GM12878 (cell line): ENCODE measurements at regions not wholly inside any gene's neighbourhood (a gene's known extent, or its start where the extent isn't known, plus 50 kb on each side); places are given as distances from the start of the nearest gene placed in this dataset.

Experiments used
- ATAC-seq: fragments of 200-7000 bp; cut with Tn5 transposase; 3 replicates; pipeline ENCODE4 v1.9.1; 2020; ENCODE audit warnings: mild to moderate bottlenecking, moderate library complexity
- BruUV-seq: library from RNA; stranded (reverse); fragments of 400-500 nt; replicated peaks from 2 replicates; lab custom pipeline; 2021; lab: Mats Ljungman, UMichigan
- CTCF ChIA-PET: fragments of 300-600 bp; sonication (Branson Sonifier 250); formaldehyde crosslinking; extraction: SDS; loops from one replicate; lab custom pipeline; 2021; ENCODE audit warnings: inconsistent platforms; lab: Yijun Ruan, JAX
- POLR2A ChIA-PET: fragments of 350-600 bp; formaldehyde crosslinking; extraction: SDS; loops from one replicate; lab custom pipeline; 2021; ENCODE audit warnings: inconsistent platforms; lab: Charles Lee
- RAD21 ChIA-PET: fragments of 300-600 bp; sonication (Branson Sonifier 250); formaldehyde crosslinking; loops from one replicate; lab custom pipeline; 2023; ENCODE audit warnings: antibody characterized with exemption; ENCODE audit not compliant: unreplicated experiment; lab: Charles Lee
- SMC1A ChIA-PET: fragments of 300-600 bp; sonication (Branson Sonifier 250); formaldehyde crosslinking; loops from one replicate; lab custom pipeline; 2023; ENCODE audit not compliant: unreplicated experiment, uncharacterized antibody; lab: Charles Lee
- DNase-seq: peaks from one replicate; pipeline ENCODE4 v3.0.0-alpha.2; 2011; ENCODE audit warnings: low read depth, low spot score
- FAIRE-seq: peaks from 3 replicates; lab custom pipeline; 2011; peaks lifted over from hg19 to GRCh38; lab: Jason Lieb, UNC
- H2AFZ ChIP-seq: 2 replicates; pipeline ENCODE4 v1.6.0; 2011; ENCODE audit warnings: low read depth, low read length, control low read depth; ENCODE audit not compliant: control insufficient read depth
- H3K27ac ChIP-seq: 2 replicates; pipeline ENCODE4 v1.5.1; 2011; ENCODE audit warnings: control low read depth; ENCODE audit not compliant: control insufficient read depth, insufficient read depth
- H3K27me3 ChIP-seq, 2 experiments: replicated peaks in 1 of 2; 2 replicates each; pipeline versions ENCODE4 v1.6.0 to v1.6.1; 2011; ENCODE audit warnings: low read length in 1 of 2; ENCODE audit not compliant: control insufficient read depth in 2 of 2, insufficient read depth in 2 of 2
- H3K36me3 ChIP-seq, 2 experiments: 2 replicates each; pipeline ENCODE4 v1.5.1; 2011; ENCODE audit warnings: low read length in 1 of 2; ENCODE audit not compliant: control insufficient read depth in 2 of 2, insufficient read depth in 2 of 2
- H3K4me1 ChIP-seq: 2 replicates; pipeline ENCODE4 v1.6.1; 2011; ENCODE audit warnings: mild to moderate bottlenecking, low read length, moderate library complexity, mixed read lengths; ENCODE audit not compliant: control insufficient read depth, insufficient read depth
- H3K4me2 ChIP-seq: 2 replicates; pipeline ENCODE4 v1.6.0; 2011; ENCODE audit warnings: control low read depth; ENCODE audit not compliant: control insufficient read depth, insufficient read depth
- H3K4me3 ChIP-seq: fragments of 200-600 bp; sonication (generic); 2 replicates; pipeline ENCODE4 v1.5.1; 2016
- H3K79me2 ChIP-seq: 2 replicates; pipeline ENCODE4 v1.6.0; 2011; ENCODE audit warnings: low read length; ENCODE audit not compliant: control insufficient read depth, insufficient read depth
- H3K9ac ChIP-seq: 2 replicates; pipeline ENCODE4 v1.8.0; 2011; ENCODE audit warnings: low read length, control low read depth, mixed read lengths; ENCODE audit not compliant: control insufficient read depth, insufficient read depth
- H3K9me3 ChIP-seq: replicated peaks from 3 replicates; pipeline ENCODE4 v1.5.1; 2011; ENCODE audit warnings: mild to moderate bottlenecking, low read length; ENCODE audit not compliant: control insufficient read depth, insufficient read depth
- H4K20me1 ChIP-seq: 2 replicates; pipeline ENCODE4 v1.6.0; 2011; ENCODE audit not compliant: control insufficient read depth, insufficient read depth
- BHLHE40 ChIP-seq, 2 experiments: fragments of 450-650 bp in 1 of 2; IDR thresholded peaks; 2 replicates each; pipeline ENCODE4 v1.6.1; 2011 to 2017; ENCODE audit warnings: low read depth in 2 of 2, borderline replicate concordance in 1 of 2, improper control_type of control experiment in 1 of 2, low read length in 1 of 2, mild to moderate bottlenecking in 1 of 2
- BRCA1 ChIP-seq: IDR thresholded peaks from 2 replicates; pipeline ENCODE4 v1.6.1; 2011; ENCODE audit warnings: low read depth, low read length, improper control_type of control experiment
- ETV6 ChIP-seq, 2 experiments: fragments of 450-650 bp in 1 of 2; IDR thresholded peaks in 1 of 2; conservative IDR thresholded peaks in 1 of 2; 2 replicates each; pipeline ENCODE4 v1.6.1; 2014; ENCODE audit warnings: antibody characterized with exemption in 1 of 2, borderline replicate concordance in 1 of 2, low read depth in 1 of 2, mild to moderate bottlenecking in 1 of 2, moderate library complexity in 1 of 2
- PAX5 ChIP-seq: IDR thresholded peaks from 2 replicates; pipeline ENCODE4 v1.6.1; 2011; ENCODE audit warnings: low read depth, low read length, borderline replicate concordance
- PML ChIP-seq: IDR thresholded peaks from 2 replicates; pipeline ENCODE4 v1.6.1; 2012; ENCODE audit warnings: low read length, inconsistent platforms
- POLR2AphosphoS5 ChIP-seq: IDR thresholded peaks from 2 replicates; pipeline ENCODE4 v1.6.1; 2011; ENCODE audit warnings: mild to moderate bottlenecking, low read length, inconsistent platforms
- RBBP5 ChIP-seq: fragments of 200-600 bp; sonication (generic); conservative IDR thresholded peaks from 2 replicates; pipeline ENCODE4 v1.6.1; 2016
- SIX5 ChIP-seq: IDR thresholded peaks from 2 replicates; pipeline ENCODE4 v1.6.1; 2011; ENCODE audit warnings: mild to moderate bottlenecking, low read depth, low read length, moderate library complexity; ENCODE audit not compliant: severe bottlenecking
- SMARCA5 ChIP-seq: fragments of 450-650 bp; IDR thresholded peaks from 2 replicates; pipeline ENCODE4 v1.6.1; 2017; ENCODE audit warnings: mild to moderate bottlenecking
- SRF ChIP-seq, 2 experiments: IDR thresholded peaks; 2 replicates each; pipeline ENCODE4 v1.6.1; 2011; ENCODE audit warnings: low read depth in 2 of 2, low read length in 2 of 2, mild to moderate bottlenecking in 1 of 2, moderate library complexity in 1 of 2
- ZNF24 ChIP-seq: fragments of 450-650 bp; IDR thresholded peaks from 2 replicates; pipeline ENCODE4 v1.6.1; 2017; ENCODE audit warnings: antibody characterized with exemption, mild to moderate bottlenecking
- WGBS: methylation state at CpG from one replicate; pipeline ENCODE4 v1.1.6; 2016; ENCODE audit warnings: low lambda C conversion rate; ENCODE audit not compliant: insufficient replicate concordance, insufficient coverage; ENCODE audit errors: missing lambda C conversion rate; 5-methylcytosine and 5-hydroxymethylcytosine counted together
- in situ Hi-C: fragments of 300-500 bp; cut with MboI; formaldehyde crosslinking; loops from 9 replicates; pipeline ENCODE4 v1.14.3; 2018; ENCODE audit warnings: mixed read lengths
- intact Hi-C: fragments of 100-400 bp; cut with micrococcal nuclease; formaldehyde crosslinking; loops from one replicate; pipeline ENCODE4 v1.14.2; 2022; ENCODE audit not compliant: unreplicated experiment
- TF ChIP-seq, protein P1 (sequence below): IDR thresholded peaks from 2 replicates; pipeline ENCODE4 v1.6.1; 2012; ENCODE audit warnings: low read depth, low read length, improper control_type of control experiment
- TF ChIP-seq, protein P2 (sequence below): fragments of 450-650 bp; IDR thresholded peaks from 2 replicates; pipeline ENCODE4 v1.6.1; 2016; ENCODE audit warnings: mild to moderate bottlenecking, moderate library complexity, borderline replicate concordance
- TF ChIP-seq, protein P3 (sequence below): fragments of 450-650 bp; IDR thresholded peaks from 2 replicates; pipeline ENCODE4 v1.6.1; 2016; ENCODE audit warnings: mild to moderate bottlenecking
- TF ChIP-seq, protein P4 (sequence below): fragments of 450-650 bp; formaldehyde crosslinking; IDR thresholded peaks from 2 replicates; pipeline ENCODE4 v1.4.0; 2020; ENCODE audit warnings: mild to moderate bottlenecking, moderate library complexity

DNA sequence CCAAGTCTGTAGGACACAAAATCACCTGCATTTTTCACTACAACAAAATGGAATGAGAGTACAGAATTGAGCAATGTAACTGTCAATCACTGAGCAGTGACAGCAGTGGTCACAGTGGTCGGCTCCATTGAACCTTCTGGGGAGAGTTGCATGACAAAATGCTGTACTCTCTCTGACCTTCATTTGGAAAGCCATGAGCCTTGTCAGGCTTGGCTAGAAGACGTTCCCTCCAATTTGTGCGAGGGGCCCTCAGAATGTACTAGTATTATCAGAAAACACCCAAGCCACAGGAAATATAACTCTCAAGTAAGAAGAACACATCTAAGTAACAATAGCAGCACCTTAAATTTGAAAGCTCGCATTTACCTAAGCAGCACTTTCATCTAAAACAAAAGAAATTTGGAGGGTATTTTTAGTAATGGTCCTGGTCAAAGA lies 425.6 kb upstream of the MEF2C start (continued):
- TF ChIP-seq ETV6 (conservative IDR thresholded peaks at IDR 0.05 in 1 of 2, IDR thresholded peaks at IDR 0.05 in 1 of 2; ENCODE audit: borderline replicate concordance in 1 of 2, low read depth in 1 of 2): peak in 1 of 2 experiments; percentile 85; a peak in 2 of 4 replicates
- TF ChIP-seq BRCA1: no peak
- TF ChIP-seq PML: peak; percentile 82
- TF ChIP-seq BHLHE40 (IDR thresholded peaks at IDR 0.05; ENCODE audit: borderline replicate concordance in 1 of 2, low read depth in 2 of 2, low read length in 1 of 2): peak; percentile 50 to 56; a peak in 1 of 4 replicates
- peak; percentile 100 for TF ChIP-seq PAX5
- TF ChIP-seq, protein P1, sequence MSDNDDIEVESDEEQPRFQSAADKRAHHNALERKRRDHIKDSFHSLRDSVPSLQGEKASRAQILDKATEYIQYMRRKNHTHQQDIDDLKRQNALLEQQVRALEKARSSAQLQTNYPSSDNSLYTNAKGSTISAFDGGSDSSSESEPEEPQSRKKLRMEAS: no peak
- peak; percentile 60; the same call in 1 of the 2 replicates for TF ChIP-seq POLR2AphosphoS5

DNA sequence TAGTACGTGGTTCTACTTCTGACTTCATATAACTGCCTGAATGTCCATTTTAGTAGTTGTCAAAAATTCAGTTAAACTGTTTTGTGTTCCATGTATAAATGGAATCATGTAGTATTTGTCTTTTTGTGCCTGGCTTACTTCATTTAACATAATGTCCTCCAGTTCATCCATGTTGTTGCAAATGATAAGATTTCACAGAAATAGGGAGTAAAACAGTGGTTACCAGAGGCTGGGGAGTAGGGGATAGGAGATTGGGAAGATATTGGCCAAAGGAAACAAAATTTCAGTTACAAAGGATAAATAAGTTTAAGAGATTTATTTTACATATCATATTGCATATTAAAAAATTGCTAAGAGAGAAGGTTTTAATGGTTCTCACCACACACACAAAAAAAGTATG lies 425.0 kb upstream of the MEF2C start:
- no peaks in the 10 kb centered on the region for H3K27me3 ChIP-seq
- 96% methylated on average over 1 of the region's 1 CpG for WGBS
- peaks cover 42% of the 10 kb centered on the region for H3K4me1 ChIP-seq
- POLR2A ChIA-PET: no interaction called here
- SMC1A ChIA-PET: no interaction called here
- H3K4me2 ChIP-seq: no peak overlapping the region
- no peak overlapping the region for H2AFZ ChIP-seq
- CTCF ChIA-PET: no interaction called here
- ATAC-seq (no peak), DNase-seq (no peak), FAIRE-seq (no peak)
- H3K9ac ChIP-seq: no peak overlapping the region
- intact Hi-C loops: loop anchor here (2.0 to 10.0 kb wide), 3 partner anchors 127 to 707 kb away; no protein-coding TSS in a partner anchor
- in situ Hi-C loops: loop anchor here (10.0 kb wide), 1 partner anchor 423 kb away; the partner anchor contains the start of gene MEF2C
- TSS peak; percentile 75 for BruUV-seq
- no peaks in the 10 kb centered on the region for H4K20me1 ChIP-seq
- H3K79me2 ChIP-seq: no peaks in the 10 kb centered on the region
- peaks cover 13% of the 10 kb centered on the region for H3K9me3 ChIP-seq
- H3K36me3 ChIP-seq: no peaks in the 10 kb centered on the region
- H3K4me3 ChIP-seq: no peak overlapping the region
- peak overlapping the region; percentile 96 for H3K27ac ChIP-seq
- RAD21 ChIA-PET: no interaction called here
- TF ChIP-seq, protein P2, sequence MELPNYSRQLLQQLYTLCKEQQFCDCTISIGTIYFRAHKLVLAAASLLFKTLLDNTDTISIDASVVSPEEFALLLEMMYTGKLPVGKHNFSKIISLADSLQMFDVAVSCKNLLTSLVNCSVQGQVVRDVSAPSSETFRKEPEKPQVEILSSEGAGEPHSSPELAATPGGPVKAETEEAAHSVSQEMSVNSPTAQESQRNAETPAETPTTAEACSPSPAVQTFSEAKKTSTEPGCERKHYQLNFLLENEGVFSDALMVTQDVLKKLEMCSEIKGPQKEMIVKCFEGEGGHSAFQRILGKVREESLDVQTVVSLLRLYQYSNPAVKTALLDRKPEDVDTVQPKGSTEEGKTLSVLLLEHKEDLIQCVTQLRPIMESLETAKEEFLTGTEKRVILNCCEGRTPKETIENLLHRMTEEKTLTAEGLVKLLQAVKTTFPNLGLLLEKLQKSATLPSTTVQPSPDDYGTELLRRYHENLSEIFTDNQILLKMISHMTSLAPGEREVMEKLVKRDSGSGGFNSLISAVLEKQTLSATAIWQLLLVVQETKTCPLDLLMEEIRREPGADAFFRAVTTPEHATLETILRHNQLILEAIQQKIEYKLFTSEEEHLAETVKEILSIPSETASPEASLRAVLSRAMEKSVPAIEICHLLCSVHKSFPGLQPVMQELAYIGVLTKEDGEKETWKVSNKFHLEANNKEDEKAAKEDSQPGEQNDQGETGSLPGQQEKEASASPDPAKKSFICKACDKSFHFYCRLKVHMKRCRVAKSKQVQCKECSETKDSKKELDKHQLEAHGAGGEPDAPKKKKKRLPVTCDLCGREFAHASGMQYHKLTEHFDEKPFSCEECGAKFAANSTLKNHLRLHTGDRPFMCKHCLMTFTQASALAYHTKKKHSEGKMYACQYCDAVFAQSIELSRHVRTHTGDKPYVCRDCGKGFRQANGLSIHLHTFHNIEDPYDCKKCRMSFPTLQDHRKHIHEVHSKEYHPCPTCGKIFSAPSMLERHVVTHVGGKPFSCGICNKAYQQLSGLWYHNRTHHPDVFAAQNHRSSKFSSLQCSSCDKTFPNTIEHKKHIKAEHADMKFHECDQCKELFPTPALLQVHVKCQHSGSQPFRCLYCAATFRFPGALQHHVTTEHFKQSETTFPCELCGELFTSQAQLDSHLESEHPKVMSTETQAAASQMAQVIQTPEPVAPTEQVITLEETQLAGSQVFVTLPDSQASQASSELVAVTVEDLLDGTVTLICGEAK: no peak
- TF ChIP-seq, protein P3, sequence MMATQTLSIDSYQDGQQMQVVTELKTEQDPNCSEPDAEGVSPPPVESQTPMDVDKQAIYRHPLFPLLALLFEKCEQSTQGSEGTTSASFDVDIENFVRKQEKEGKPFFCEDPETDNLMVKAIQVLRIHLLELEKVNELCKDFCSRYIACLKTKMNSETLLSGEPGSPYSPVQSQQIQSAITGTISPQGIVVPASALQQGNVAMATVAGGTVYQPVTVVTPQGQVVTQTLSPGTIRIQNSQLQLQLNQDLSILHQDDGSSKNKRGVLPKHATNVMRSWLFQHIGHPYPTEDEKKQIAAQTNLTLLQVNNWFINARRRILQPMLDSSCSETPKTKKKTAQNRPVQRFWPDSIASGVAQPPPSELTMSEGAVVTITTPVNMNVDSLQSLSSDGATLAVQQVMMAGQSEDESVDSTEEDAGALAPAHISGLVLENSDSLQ: no peak
- TF ChIP-seq SMARCA5 (no peak), SRF (IDR thresholded peaks at IDR 0.05; ENCODE audit: low read depth in 2 of 2, low read length in 2 of 2) (no peak), ZNF24 (no peak), RBBP5 (no peak), SIX5 (no peak)
- TF ChIP-seq, protein P4, sequence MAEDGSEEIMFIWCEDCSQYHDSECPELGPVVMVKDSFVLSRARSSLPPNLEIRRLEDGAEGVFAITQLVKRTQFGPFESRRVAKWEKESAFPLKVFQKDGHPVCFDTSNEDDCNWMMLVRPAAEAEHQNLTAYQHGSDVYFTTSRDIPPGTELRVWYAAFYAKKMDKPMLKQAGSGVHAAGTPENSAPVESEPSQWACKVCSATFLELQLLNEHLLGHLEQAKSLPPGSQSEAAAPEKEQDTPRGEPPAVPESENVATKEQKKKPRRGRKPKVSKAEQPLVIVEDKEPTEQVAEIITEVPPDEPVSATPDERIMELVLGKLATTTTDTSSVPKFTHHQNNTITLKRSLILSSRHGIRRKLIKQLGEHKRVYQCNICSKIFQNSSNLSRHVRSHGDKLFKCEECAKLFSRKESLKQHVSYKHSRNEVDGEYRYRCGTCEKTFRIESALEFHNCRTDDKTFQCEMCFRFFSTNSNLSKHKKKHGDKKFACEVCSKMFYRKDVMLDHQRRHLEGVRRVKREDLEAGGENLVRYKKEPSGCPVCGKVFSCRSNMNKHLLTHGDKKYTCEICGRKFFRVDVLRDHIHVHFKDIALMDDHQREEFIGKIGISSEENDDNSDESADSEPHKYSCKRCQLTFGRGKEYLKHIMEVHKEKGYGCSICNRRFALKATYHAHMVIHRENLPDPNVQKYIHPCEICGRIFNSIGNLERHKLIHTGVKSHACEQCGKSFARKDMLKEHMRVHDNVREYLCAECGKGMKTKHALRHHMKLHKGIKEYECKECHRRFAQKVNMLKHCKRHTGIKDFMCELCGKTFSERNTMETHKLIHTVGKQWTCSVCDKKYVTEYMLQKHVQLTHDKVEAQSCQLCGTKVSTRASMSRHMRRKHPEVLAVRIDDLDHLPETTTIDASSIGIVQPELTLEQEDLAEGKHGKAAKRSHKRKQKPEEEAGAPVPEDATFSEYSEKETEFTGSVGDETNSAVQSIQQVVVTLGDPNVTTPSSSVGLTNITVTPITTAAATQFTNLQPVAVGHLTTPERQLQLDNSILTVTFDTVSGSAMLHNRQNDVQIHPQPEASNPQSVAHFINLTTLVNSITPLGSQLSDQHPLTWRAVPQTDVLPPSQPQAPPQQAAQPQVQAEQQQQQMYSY: no peak
